RCC 7860 (cell line): ENCODE measurements at regions not wholly inside any gene's neighbourhood (a gene's known extent, or its start where the extent isn't known, plus 50 kb on each side); places are given as distances from the start of the nearest gene placed in this dataset.

Source experiments
- DNase-seq: peaks from one replicate; pipeline ENCODE4 v3.0.0-alpha.2; 2015; ENCODE audit warnings: low spot score
- FAIRE-seq: peaks from 2 replicates; lab custom pipeline; 2012; peaks lifted over from hg19 to GRCh38; lab: Jason Lieb, UNC

DNA sequence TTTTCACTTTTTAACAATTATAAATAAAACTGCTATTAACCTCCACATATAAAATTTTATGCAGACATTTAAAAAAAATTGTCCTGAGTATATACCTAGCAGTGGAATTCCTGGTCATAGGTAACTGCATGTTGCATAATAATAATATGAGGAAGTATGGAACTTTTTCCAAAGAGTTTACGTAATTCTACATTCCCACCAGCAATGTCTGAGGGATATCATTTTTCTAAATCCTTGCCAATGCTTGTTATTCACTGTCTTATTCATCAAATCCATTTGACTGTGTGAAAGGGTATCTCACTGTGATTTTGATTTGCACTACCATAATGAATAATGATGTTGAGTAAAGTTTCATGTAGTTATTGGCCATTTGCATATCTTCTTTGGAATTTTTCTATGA is 393.8 kb downstream of the LRFN5 start:
- FAIRE-seq (no peak), DNase-seq (no peak)

DNA sequence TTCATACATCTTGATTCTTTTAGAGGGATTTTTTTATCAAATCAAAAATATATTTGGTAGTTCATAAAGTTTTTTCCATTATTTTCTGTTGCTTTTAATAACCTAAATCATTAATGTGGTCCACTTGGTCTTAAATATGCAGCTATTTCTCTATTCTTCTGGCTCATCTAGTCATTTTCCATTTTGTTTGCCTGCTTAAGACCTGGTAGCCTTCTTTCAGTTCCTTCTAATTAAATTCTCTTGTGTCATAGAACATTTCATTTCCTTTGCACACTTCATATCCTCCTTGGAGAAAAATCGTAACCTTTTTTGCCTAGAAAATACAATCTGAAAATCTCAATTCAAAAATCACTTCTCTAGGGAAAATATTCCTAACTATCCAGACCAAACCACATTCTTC is 387.0 kb downstream of the LRFN5 start:
- DNase-seq (no peak), FAIRE-seq (no peak)

DNA sequence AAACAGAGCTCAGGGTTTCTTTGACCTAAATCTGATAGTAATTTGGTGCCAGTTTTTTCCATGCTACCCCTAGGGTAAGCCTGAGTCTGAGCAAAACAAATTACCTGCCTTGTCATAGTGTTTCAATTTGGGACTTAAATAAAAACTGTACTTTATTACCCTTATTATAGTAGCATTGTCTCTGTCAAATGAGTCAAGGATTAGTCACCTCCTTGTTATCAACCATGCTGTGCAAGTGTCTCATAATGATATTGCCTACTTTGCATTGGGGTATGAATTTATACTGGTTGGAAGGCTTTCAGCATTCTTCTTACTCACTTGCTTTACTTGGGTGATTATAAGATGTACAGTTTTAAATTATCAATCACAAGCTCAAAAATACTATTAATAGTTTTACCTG is 380.0 kb downstream of the LRFN5 start:
- peak; percentile 27 for DNase-seq
- FAIRE-seq = peak; percentile 51

DNA sequence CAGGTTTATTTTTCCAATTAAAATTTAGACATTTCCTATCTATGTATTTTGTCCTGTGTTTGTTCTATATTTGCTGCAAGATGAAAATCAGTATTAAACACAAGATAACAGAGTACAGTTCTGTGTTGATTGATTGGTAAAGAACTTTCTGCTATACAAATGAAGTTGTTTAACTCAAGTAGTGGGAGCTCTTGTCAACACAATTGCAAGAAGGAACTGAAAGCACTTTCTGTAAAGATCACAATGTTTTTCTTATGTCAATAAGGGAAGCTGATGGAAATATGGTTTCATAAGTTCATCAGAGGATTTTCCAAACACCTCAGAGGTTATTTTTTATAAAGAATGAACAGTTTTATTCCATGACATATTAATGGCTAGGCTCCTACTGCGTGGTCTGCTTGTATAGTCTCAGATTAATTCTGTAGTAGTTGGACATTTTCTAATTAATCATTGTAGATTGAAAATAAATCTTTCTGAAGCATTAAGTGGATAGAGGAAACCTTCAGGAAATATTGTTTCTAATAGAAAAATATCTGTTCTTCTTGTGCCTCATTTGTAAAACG is 379.5 kb downstream of the LRFN5 start:
- DNase-seq = no peak
- FAIRE-seq = no peak

DNA sequence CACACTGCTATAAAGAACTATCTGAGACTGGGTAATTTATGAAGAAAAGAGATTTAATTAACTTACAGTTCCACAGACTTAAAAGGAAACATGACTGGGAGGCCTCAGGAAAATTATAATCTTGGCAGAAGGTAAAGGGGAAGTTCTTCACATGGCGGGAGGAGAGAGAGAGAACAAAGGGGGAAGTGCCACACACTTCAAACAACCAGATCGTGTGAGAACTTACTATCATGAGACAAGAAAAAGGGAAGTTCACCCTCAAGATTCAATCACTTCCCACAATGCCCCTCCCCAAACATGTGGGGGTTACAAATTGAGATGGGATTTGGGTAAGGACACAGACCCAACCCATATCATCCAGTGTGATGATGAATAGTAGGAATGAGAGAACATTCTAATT is 366.5 kb downstream of the LRFN5 start:
- FAIRE-seq = no peak

DNA sequence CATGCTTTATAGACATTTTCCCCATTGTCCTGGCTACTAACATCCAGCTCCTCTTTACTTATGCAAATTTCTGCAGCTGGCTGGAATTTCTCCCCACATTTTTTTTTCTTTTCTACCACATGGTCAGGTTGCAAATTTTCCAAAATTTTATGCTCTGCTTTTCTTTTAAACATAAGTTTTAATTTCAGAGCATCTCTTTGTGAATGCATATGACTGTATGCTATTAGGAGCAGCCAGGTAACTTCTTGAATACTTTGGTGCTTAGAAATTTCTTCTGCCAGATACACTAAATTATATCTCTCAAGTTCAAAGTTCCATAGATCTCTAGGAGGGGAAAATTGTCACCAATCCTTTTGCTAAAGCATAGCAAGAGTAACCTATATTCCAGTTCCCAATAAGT is 365.9 kb downstream of the LRFN5 start:
- DNase-seq (no peak), FAIRE-seq (no peak)

More for the DNA sequence above, 366.5 kb downstream of the LRFN5 start:
- no peak for DNase-seq

DNA sequence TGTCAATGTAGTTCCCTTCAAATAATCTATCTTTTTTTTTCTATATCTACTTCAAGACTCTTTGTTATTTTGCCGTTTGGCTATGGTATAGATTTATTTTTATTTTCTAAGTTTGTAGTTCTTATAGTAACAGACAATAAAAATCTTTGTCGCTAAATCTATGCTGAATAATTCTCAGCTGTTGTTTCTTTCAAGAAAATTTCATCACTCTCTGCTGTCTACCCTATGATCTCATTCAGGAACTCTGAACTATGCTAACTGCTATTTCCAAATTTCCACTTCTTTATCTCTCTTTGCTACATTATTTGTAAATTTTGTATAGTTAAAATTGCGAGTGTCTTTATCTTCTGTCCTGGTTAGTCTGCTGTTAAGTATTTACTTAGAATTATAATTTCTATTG is 353.6 kb downstream of the LRFN5 start:
- FAIRE-seq = no peak
- DNase-seq = no peak

DNA sequence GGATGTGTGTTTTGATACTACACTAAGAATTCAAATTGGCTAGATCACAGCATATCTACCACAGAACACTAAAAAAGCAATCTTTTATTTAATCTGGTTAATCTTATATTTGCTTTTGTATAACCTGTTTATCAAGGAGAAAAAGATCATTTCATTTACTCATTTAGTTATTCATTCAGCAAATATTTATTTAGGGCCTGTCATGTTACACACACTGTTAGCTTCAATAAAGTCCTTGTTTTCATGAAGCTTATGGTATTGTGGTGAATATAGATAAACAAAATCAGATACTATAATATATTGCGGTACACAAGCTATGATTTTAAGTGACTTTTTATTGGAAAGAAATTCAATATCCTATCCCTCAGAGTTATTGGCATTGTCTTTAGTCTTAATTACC is 350.8 kb downstream of the LRFN5 start:
- FAIRE-seq = no peak
- no peak for DNase-seq
